Prostate gland (tissue), 2 donors: ENCODE measurements at regions not wholly inside any gene's neighbourhood (a gene's known extent, or its start where the extent isn't known, plus 50 kb on each side); places are given as distances from the start of the nearest gene placed in this dataset.

Experiments used
- DNase-seq: peaks from one replicate; pipeline ENCODE4 v3.0.0-alpha.2; 2019; ENCODE audit warnings: low spot score
- H3K27ac ChIP-seq, 2 donors: fragments of 200-600 bp; sonication (generic); 2 replicates each; pipeline ENCODE4 v1.5.1; 2017 to 2019
- H3K27me3 ChIP-seq: fragments of 200-600 bp; sonication (generic); replicated peaks from 2 replicates; pipeline ENCODE4 v1.5.1; 2019; ENCODE audit not compliant: insufficient read depth
- H3K36me3 ChIP-seq, 2 donors: fragments of 200-600 bp; sonication (generic); 1 replicate in 1 of 2; 2 replicates in 1 of 2; pipeline versions ENCODE4 v1.5.1 to v1.8.1; 2017 to 2019
- H3K4me1 ChIP-seq: fragments of 200-600 bp; sonication (generic); replicated peaks from 2 replicates; pipeline ENCODE4 v1.5.1; 2019
- H3K4me3 ChIP-seq, 2 donors: fragments of 200-600 bp; sonication (generic); 2 replicates each; pipeline ENCODE4 v1.5.1; 2017 to 2019
- H3K9me3 ChIP-seq: fragments of 200-600 bp; sonication (generic); 2 replicates; pipeline ENCODE4 v1.5.1; 2017
- POLR2A ChIP-seq: fragments of 450-650 bp; IDR thresholded peaks from one replicate; pipeline ENCODE4 v1.6.1; 2016; ENCODE audit warnings: antibody characterized with exemption, mild to moderate bottlenecking
- POLR2AphosphoS5 ChIP-seq: sonication (generic); formaldehyde crosslinking; IDR thresholded peaks from one replicate; pipeline ENCODE4 v1.6.1; 2017; ENCODE audit warnings: antibody characterized with exemption
- WGBS: methylation state at CpG from one replicate; pipeline ENCODE4 v1.1.5; 2018; 5-methylcytosine and 5-hydroxymethylcytosine counted together
- intact Hi-C: fragments of 100-400 bp; cut with DNase I; formaldehyde crosslinking; loops from one replicate; pipeline ENCODE4 v1.14.2; 2022
- TF ChIP-seq, protein P1 (sequence below), 4 experiments: fragments of 200-600 bp in 2 of 4; fragments of 450-650 bp in 2 of 4; sonication (generic) in 2 of 4; IDR thresholded peaks; 1 replicate in 3 of 4; 2 replicates in 1 of 4; pipeline ENCODE4 v1.5.1; 2016 to 2019; ENCODE audit warnings: antibody characterized with exemption in 4 of 4, mild to moderate bottlenecking in 2 of 4, moderate library complexity in 2 of 4

DNA sequence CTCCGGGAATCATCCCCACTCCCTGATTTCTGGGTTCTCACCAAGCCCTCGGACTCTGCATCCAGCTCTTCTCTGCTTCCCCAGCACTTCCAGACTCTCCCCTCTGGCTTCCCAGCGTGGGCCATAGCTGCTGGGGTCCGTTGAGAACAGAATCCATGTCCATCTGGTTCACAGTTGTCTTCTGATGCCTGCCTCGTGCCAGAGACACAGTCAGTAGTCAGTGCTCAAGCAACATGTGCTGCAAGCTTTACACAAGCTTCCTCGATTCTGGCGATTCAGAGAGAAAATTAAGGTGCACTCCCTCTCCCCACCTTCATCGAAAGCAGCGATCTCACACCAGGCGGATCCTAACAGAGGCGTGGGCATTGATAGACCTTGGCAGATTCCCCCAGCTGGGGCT lies 495.5 kb downstream of the TBC1D22A start:
- Histone ChIP-seq H3K4me3 (no peak overlapping the region), H3K27ac (no peak overlapping the region), H3K4me1 (no peaks in the 10 kb centered on the region), H3K9me3 (no peaks in the 10 kb centered on the region), H3K27me3 (no peaks in the 10 kb centered on the region), H3K36me3 (no peaks in the 10 kb centered on the region)
- no peak for DNase-seq
- WGBS: 76% methylated on average over 11 of the region's 11 CpGs
- intact Hi-C loops: no loop called here
- no peak for TF ChIP-seq POLR2A
- TF ChIP-seq, protein P1, sequence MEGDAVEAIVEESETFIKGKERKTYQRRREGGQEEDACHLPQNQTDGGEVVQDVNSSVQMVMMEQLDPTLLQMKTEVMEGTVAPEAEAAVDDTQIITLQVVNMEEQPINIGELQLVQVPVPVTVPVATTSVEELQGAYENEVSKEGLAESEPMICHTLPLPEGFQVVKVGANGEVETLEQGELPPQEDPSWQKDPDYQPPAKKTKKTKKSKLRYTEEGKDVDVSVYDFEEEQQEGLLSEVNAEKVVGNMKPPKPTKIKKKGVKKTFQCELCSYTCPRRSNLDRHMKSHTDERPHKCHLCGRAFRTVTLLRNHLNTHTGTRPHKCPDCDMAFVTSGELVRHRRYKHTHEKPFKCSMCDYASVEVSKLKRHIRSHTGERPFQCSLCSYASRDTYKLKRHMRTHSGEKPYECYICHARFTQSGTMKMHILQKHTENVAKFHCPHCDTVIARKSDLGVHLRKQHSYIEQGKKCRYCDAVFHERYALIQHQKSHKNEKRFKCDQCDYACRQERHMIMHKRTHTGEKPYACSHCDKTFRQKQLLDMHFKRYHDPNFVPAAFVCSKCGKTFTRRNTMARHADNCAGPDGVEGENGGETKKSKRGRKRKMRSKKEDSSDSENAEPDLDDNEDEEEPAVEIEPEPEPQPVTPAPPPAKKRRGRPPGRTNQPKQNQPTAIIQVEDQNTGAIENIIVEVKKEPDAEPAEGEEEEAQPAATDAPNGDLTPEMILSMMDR (IDR thresholded peaks at IDR 0.05): no peak
- TF ChIP-seq POLR2AphosphoS5: no peak

DNA sequence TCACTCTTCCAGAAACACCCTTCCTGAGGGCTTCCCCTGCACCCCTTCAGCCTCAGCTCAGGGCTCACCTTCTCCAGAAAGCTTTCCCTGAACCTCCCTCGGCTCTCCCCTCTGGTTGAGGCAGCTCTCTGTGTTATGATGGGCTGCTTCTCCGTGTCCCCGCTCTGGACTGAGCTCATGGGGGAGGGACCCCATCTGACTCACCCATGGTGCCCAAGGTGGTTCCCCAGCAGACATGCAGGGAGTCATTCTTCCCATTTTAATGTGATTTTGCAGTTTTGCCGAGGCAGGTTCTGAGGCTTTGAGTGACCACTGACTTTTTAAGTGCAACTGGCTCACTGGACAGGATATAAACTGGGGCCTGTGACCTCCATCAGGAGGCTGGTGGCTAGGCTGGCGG lies 495.1 kb downstream of the TBC1D22A start:
- TF ChIP-seq, protein P1 (IDR thresholded peaks at IDR 0.05): no peak
- TF ChIP-seq POLR2AphosphoS5: no peak
- TF ChIP-seq POLR2A: no peak
- H3K9me3 ChIP-seq: no peaks in the 10 kb centered on the region
- DNase-seq: no peak
- 87% methylated on average over 5 of the region's 5 CpGs for WGBS
- H3K27me3 ChIP-seq: no peaks in the 10 kb centered on the region
- H3K4me1 ChIP-seq: no peaks in the 10 kb centered on the region
- H3K36me3 ChIP-seq: no peaks in the 10 kb centered on the region
- intact Hi-C loops: no loop called here
- no peak overlapping the region for H3K4me3 ChIP-seq
- H3K27ac ChIP-seq: no peak overlapping the region

DNA sequence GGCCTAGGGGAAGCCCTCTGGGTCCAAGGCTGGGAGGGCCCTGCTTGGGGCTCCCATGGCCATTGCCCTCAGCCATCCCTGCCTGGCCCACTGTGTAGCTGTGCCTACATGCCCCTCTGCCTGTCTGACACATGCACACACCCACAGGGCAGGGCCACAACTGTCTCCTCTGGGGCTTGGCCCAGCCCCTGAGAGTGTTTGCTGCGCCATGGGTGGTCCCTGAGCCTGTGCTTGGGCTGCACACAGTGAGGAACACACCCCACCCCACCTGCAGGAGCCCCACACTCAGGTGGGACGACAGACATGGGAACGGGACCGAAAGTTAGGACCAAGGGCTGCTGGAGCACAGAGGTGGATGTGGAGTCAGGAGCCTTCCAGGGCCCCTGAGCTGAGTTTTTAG lies 489.5 kb downstream of the TBC1D22A start:
- Histone ChIP-seq H3K36me3 (no peaks in the 10 kb centered on the region), H3K4me3 (no peak overlapping the region), H3K27ac (no peak overlapping the region), H3K27me3 (no peaks in the 10 kb centered on the region), H3K4me1 (no peaks in the 10 kb centered on the region), H3K9me3 (no peaks in the 10 kb centered on the region)
- intact Hi-C loops: no loop called here
- 93% methylated on average over 4 of the region's 4 CpGs for WGBS
- TF ChIP-seq POLR2AphosphoS5: no peak
- no peak for TF ChIP-seq POLR2A
- TF ChIP-seq, protein P1 (IDR thresholded peaks at IDR 0.05): no peak
- no peak for DNase-seq

DNA sequence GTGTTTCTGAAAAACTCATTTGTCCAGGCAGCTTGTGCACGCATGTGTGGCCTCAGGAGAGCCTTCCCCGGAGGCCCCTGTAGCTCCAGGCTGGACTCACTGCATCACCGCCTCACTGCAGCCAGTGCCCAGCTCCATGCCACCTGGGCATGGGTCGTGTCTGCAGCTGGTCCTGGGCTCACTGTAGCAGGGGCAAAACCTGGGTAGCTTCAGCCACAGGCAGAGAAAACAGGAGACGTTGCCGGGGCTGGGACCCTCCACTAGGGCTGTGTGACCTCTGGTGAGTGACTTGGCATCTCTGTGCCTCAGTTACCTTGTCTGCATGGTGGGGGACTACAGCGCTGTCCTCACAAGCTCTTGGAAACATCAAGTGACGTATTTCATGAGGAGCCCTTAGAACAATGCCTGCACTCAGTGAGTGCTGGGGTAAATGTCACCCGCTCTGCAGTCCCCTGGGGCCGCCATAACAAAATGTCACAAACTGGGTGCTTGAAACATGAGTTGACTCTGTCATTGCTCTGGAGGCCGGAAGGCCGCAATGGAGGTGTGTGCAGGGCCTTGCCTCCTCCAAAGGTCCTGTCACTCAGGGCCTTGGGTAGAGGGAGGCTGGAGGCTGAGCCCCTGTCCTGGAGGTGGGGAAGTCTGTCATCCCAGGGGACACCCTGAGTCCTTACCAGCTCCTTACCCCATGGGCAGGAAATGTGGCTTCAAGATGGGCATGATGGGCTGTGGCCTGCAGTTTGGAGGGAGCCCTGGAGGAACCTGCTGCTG lies 488.7 kb downstream of the TBC1D22A start:
- DNase-seq: no peak
- WGBS: 91% methylated on average over 12 of the region's 12 CpGs
- no peaks in the 10 kb centered on the region for H3K27me3 ChIP-seq
- H3K27ac ChIP-seq: no peak overlapping the region
- TF ChIP-seq, protein P1 (IDR thresholded peaks at IDR 0.05): no peak
- TF ChIP-seq POLR2AphosphoS5: no peak
- TF ChIP-seq POLR2A: no peak
- H3K4me1 ChIP-seq: no peaks in the 10 kb centered on the region
- H3K4me3 ChIP-seq: no peak overlapping the region
- intact Hi-C loops: no loop called here
- no peaks in the 10 kb centered on the region for H3K9me3 ChIP-seq
- no peaks in the 10 kb centered on the region for H3K36me3 ChIP-seq

DNA sequence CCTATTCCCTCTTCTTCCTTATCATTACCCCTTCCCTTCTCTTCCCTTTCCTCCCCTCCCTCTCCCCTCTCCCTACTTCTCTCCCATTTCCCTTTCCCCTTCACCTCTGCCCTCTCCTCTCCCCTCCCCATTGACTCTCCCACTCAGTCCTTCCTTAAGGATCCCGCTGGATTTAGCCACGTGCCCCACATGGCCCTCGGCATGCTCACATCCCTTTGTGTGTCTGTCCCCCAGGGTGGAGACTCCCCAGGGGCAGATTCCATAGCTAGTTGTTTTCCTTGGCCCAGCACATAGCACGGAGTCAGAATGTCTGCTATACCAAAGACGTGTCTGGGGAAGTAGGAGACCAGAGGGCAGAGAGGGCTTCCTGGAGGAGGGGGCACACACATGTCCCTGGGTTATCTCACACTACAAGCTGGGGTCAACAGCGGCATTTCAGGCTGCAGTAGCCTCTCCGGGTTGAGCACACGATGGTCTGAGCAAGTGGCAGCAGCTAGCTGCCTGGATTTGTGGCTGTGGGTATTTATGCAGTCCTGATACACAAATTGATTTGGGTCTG lies 487.0 kb downstream of the TBC1D22A start:
- intact Hi-C loops: no loop called here
- no peak for TF ChIP-seq POLR2AphosphoS5
- TF ChIP-seq POLR2A: no peak
- TF ChIP-seq, protein P1 (IDR thresholded peaks at IDR 0.05): no peak
- H3K27me3 ChIP-seq: no peaks in the 10 kb centered on the region
- H3K36me3 ChIP-seq: no peaks in the 10 kb centered on the region
- H3K4me1 ChIP-seq: no peaks in the 10 kb centered on the region
- no peaks in the 10 kb centered on the region for H3K9me3 ChIP-seq
- DNase-seq: no peak
- H3K4me3 ChIP-seq: no peak overlapping the region
- no peak overlapping the region for H3K27ac ChIP-seq
- 58% methylated on average over 8 of the region's 8 CpGs for WGBS
